ENCODE measurements at regions not wholly inside any gene's neighbourhood (a gene's known extent, or its start where the extent isn't known, plus 50 kb on each side); places are given as distances from the start of the nearest gene placed in this dataset.

GRCh38 chr14:53883739-53884138 lies 72.9 kb downstream of the BMP4 start:
- H2BK5ac ChIP-seq (ENCODE audit: insufficient read length, low read length) = no peak overlapping the region
- Mint-ChIP-seq H3K9me3 (no peaks in the 10 kb centered on the region), H3K27me3 (ENCODE audit: low read depth) (no peaks in the 10 kb centered on the region), H3K36me3 (ENCODE audit: insufficient read depth in 1 of 3, low read depth in 3 of 3) (no peaks in the 10 kb centered on the region), H3K4me3 (no peak overlapping the region), H3K27ac (no peak overlapping the region), H3K4me1 (no peaks in the 10 kb centered on the region)
- no peak for DNase-seq
- H4K20me1 ChIP-seq (ENCODE audit: control insufficient read depth, insufficient read depth, insufficient read length) = no peaks in the 10 kb centered on the region
- H2BK20ac ChIP-seq (ENCODE audit: low read depth, low read length, poor library complexity, severe bottlenecking) = no peak overlapping the region
- H3K4me2 ChIP-seq (ENCODE audit: insufficient read depth, insufficient read length, low read length) = no peak overlapping the region
- H3K18ac ChIP-seq (ENCODE audit: insufficient read length, low read depth, low read length) = no peak overlapping the region
- no peak overlapping the region for H3K27ac ChIP-seq (ENCODE audit: insufficient read length, low read depth, low read length)
- no peaks in the 10 kb centered on the region for H3K79me2 ChIP-seq (ENCODE audit: insufficient read depth, low read length)
- no peak overlapping the region for H2BK12ac ChIP-seq (ENCODE audit: insufficient read length, low read depth, low read length)
- H3K4ac ChIP-seq (ENCODE audit: low read depth, low read length) = no peak overlapping the region
- no peaks in the 10 kb centered on the region for H3K27me3 ChIP-seq (ENCODE audit: insufficient read depth, low read length)
- no peak for TF ChIP-seq CTCF (conservative IDR thresholded peaks at IDR 0.05)
- H3K79me1 ChIP-seq (ENCODE audit: insufficient read depth, low read depth, low read length, poor library complexity, severe bottlenecking) = no peaks in the 10 kb centered on the region
- H3K23me2 ChIP-seq (ENCODE audit: insufficient read length, low read depth, low read length, poor library complexity, severe bottlenecking) = no peaks in the 10 kb centered on the region
- no peak overlapping the region for H2BK120ac ChIP-seq (ENCODE audit: low read depth, low read length, poor library complexity, severe bottlenecking)
- H4K5ac ChIP-seq (ENCODE audit: insufficient read length, low read depth, low read length) = no peak overlapping the region
- H2AK5ac ChIP-seq (ENCODE audit: insufficient read length, low read length) = no peak overlapping the region
- no peak overlapping the region for H3K56ac ChIP-seq (ENCODE audit: insufficient read length, low read depth, low read length)
- no peak overlapping the region for H3T11ph ChIP-seq (ENCODE audit: low read length)
- no peak overlapping the region for H2BK15ac ChIP-seq (ENCODE audit: low read depth, low read length)
- no peak overlapping the region for H2AFZ ChIP-seq (ENCODE audit: low read length)
- H4K91ac ChIP-seq (ENCODE audit: insufficient read length, low read depth, low read length) = no peak overlapping the region
- no peak overlapping the region for H3K14ac ChIP-seq (ENCODE audit: insufficient read depth, low read length)
- H3K23ac ChIP-seq (ENCODE audit: insufficient read length, low read depth, low read length) = no peak overlapping the region
- no peak overlapping the region for H3K9ac ChIP-seq (ENCODE audit: extremely low read depth, insufficient read length, low read length)
- no CpG with 5 or more reads among the region's 4 CpGs for WGBS (ENCODE audit: extremely low coverage, insufficient read length, low lambda C conversion rate)
- no peaks in the 10 kb centered on the region for H3K9me3 ChIP-seq (ENCODE audit: control insufficient read depth, low read depth, low read length)
- no peaks in the 10 kb centered on the region for H3K4me1 ChIP-seq (ENCODE audit: insufficient read depth, low read length)
- no peak overlapping the region for H4K8ac ChIP-seq (replicated peaks; ENCODE audit: insufficient read length, low read depth, low read length)
